SIG-M5 treated with dmso at 0.1 percent for 504 hours (cell line): ENCODE measurements at regions not wholly inside any gene's neighbourhood (a gene's known extent, or its start where the extent isn't known, plus 50 kb on each side); places are given as distances from the start of the nearest gene placed in this dataset.

Experiments used
- DNase-seq: peaks from one replicate; lab custom pipeline; 2025; ENCODE audit not compliant: unreplicated experiment; lab: John Stamatoyannopoulos, UW

GRCh38 chr6:83792846-83793245, 60.3 kb upstream of the RIPPLY2 start:
- no peak for DNase-seq

GRCh38 chr6:83781506-83781905, 71.7 kb upstream of the RIPPLY2 start:
- DNase-seq: no peak

- no peak for DNase-seq
Measured at GRCh38 chr6:83770910-83771309, 62.0 kb upstream of the SNAP91 start.

- DNase-seq: no peak
Measured at GRCh38 chr6:83769413-83769812, 60.5 kb upstream of the SNAP91 start.

- DNase-seq: peak; percentile 63
Measured at GRCh38 chr6:83767033-83767432, 58.1 kb upstream of the SNAP91 start.
